WTC11 (cell line): ENCODE measurements at regions not wholly inside any gene's neighbourhood (a gene's known extent, or its start where the extent isn't known, plus 50 kb on each side); places are given as distances from the start of the nearest gene placed in this dataset.

Source experiments
- ATAC-seq: fragments of 200-7000 bp; cut with Tn5 transposase; 2 replicates; pipeline ENCODE4 v1.10.0; 2021; ENCODE audit warnings: mild to moderate bottlenecking, moderate library complexity
- CTCF ChIA-PET: fragments of 300-600 bp; sonication (Branson Sonifier 250); formaldehyde crosslinking; loops from one replicate; lab custom pipeline; 2021; ENCODE audit warnings: antibody characterized with exemption; lab: Charles Lee
- POLR2A ChIA-PET: fragments of 350-600 bp; sonication (Branson Sonifier 250); formaldehyde crosslinking; loops from one replicate; lab custom pipeline; 2021; ENCODE audit warnings: antibody characterized with exemption; lab: Charles Lee
- DNase-seq: peaks from one replicate; pipeline ENCODE4 v3.0.0; 2021; ENCODE audit warnings: low spot score
- H3K27ac Mint-ChIP-seq: 2 replicates; pipeline ENCODE4 v1.8.0; 2021; ENCODE audit warnings: mixed read lengths
- H3K27me3 Mint-ChIP-seq: 2 replicates; pipeline ENCODE4 v1.8.0; 2021; ENCODE audit warnings: low read depth, mild to moderate bottlenecking, moderate library complexity, mixed read lengths
- H3K36me3 Mint-ChIP-seq: 2 replicates; pipeline ENCODE4 v1.8.0; 2021; ENCODE audit warnings: mixed read lengths
- H3K4me1 Mint-ChIP-seq: 2 replicates; pipeline ENCODE4 v1.8.0; 2022; ENCODE audit warnings: mixed read lengths
- H3K4me3 Mint-ChIP-seq: 2 replicates; pipeline ENCODE4 v1.8.0; 2021; ENCODE audit warnings: mild to moderate bottlenecking, moderate library complexity, mixed read lengths
- H3K9me3 Mint-ChIP-seq: 2 replicates; pipeline ENCODE4 v1.8.0; 2021; ENCODE audit warnings: mixed read lengths
- CDX4 ChIP-seq: fragments of 250-450 bp; sonication (Bioruptor Pico); IDR thresholded peaks from 2 replicates; pipeline ENCODE4 v1.9.0; 2021; ENCODE audit warnings: moderate library complexity, mild to moderate bottlenecking, inconsistent platforms, borderline replicate concordance
- E2F5 ChIP-seq: sonication (generic); formaldehyde crosslinking; IDR thresholded peaks from 2 replicates; pipeline ENCODE4 v1.8.1; 2022; ENCODE audit warnings: mild to moderate bottlenecking, moderate library complexity, missing genetic modification reagents
- ERG ChIP-seq: fragments of 250-450 bp; sonication (Bioruptor Pico); IDR thresholded peaks from 2 replicates; pipeline ENCODE4 v1.8.0; 2021; ENCODE audit warnings: mild to moderate bottlenecking
- FOXP1 ChIP-seq: sonication (generic); formaldehyde crosslinking; IDR thresholded peaks from 2 replicates; pipeline ENCODE4 v1.8.0; 2022; ENCODE audit warnings: missing genetic modification reagents, mild to moderate bottlenecking, moderate library complexity, borderline replicate concordance
- FOXP4 ChIP-seq: sonication (generic); formaldehyde crosslinking; IDR thresholded peaks from 2 replicates; pipeline ENCODE4 v1.8.0; 2022; ENCODE audit warnings: mild to moderate bottlenecking, missing genetic modification reagents
- JAZF1 ChIP-seq: fragments of 250-450 bp; sonication (Bioruptor Pico); IDR thresholded peaks from 2 replicates; pipeline ENCODE4 v1.9.0; 2021; ENCODE audit warnings: moderate library complexity, mild to moderate bottlenecking, inconsistent platforms
- JUN ChIP-seq: sonication (generic); formaldehyde crosslinking; IDR thresholded peaks from 2 replicates; pipeline ENCODE4 v1.8.0; 2023; ENCODE audit warnings: mild to moderate bottlenecking, missing genetic modification reagents
- NFATC4 ChIP-seq: fragments of 250-450 bp; sonication (Bioruptor Pico); IDR thresholded peaks from 2 replicates; pipeline ENCODE4 v1.9.0; 2021; ENCODE audit warnings: mild to moderate bottlenecking
- NFE2L1 ChIP-seq: sonication (generic); formaldehyde crosslinking; IDR thresholded peaks from 2 replicates; pipeline ENCODE4 v1.8.1; 2023; ENCODE audit warnings: missing genetic modification reagents
- NR2C2 ChIP-seq: sonication (generic); formaldehyde crosslinking; IDR thresholded peaks from 2 replicates; pipeline ENCODE4 v1.8.0; 2022; ENCODE audit warnings: mild to moderate bottlenecking, missing genetic modification reagents
- OVOL2 ChIP-seq: fragments of 250-450 bp; sonication (Bioruptor Pico); IDR thresholded peaks from 2 replicates; pipeline ENCODE4 v1.9.0; 2021; ENCODE audit warnings: mild to moderate bottlenecking, borderline replicate concordance
- PRDM15 ChIP-seq: sonication (generic); formaldehyde crosslinking; IDR thresholded peaks from 2 replicates; pipeline ENCODE4 v1.8.0; 2022; ENCODE audit warnings: missing genetic modification reagents
- TEAD4 ChIP-seq: sonication (generic); formaldehyde crosslinking; IDR thresholded peaks from 2 replicates; pipeline ENCODE4 v1.8.0; 2022; ENCODE audit warnings: mild to moderate bottlenecking, missing genetic modification reagents
- TP53 ChIP-seq: sonication (generic); formaldehyde crosslinking; IDR thresholded peaks from 2 replicates; pipeline ENCODE4 v1.8.1; 2023; ENCODE audit warnings: mild to moderate bottlenecking, missing genetic modification reagents
- USF1 ChIP-seq: sonication (generic); formaldehyde crosslinking; IDR thresholded peaks from 2 replicates; pipeline ENCODE4 v1.8.0; 2022; ENCODE audit warnings: mild to moderate bottlenecking, missing genetic modification reagents
- ZBTB21 ChIP-seq: sonication (generic); formaldehyde crosslinking; IDR thresholded peaks from 2 replicates; pipeline ENCODE4 v1.8.1; 2023; ENCODE audit warnings: mild to moderate bottlenecking, missing genetic modification reagents, borderline replicate concordance
- ZNF281 ChIP-seq: sonication (generic); formaldehyde crosslinking; IDR thresholded peaks from 2 replicates; pipeline ENCODE4 v1.8.0; 2023; ENCODE audit warnings: mild to moderate bottlenecking, missing genetic modification reagents
- ZNF317 ChIP-seq: sonication (generic); formaldehyde crosslinking; IDR thresholded peaks from 2 replicates; pipeline ENCODE4 v1.8.1; 2023; ENCODE audit warnings: low read depth, mild to moderate bottlenecking, moderate library complexity, missing genetic modification reagents, borderline replicate concordance
- ZNF671 ChIP-seq: fragments of 250-450 bp; sonication (Bioruptor Pico); IDR thresholded peaks from 2 replicates; pipeline ENCODE4 v1.8.0; 2021; ENCODE audit warnings: mild to moderate bottlenecking

- Mint-ChIP-seq H3K27ac (no peak overlapping the region), H3K36me3 (peaks cover 31% of the 10 kb centered on the region), H3K4me1 (no peaks in the 10 kb centered on the region), H3K27me3 (no peaks in the 10 kb centered on the region; the same call in 1 of the 2 replicates), H3K4me3 (no peak overlapping the region), H3K9me3 (peaks cover 61% of the 10 kb centered on the region)
- ATAC-seq (no peak), DNase-seq (no peak)
- POLR2A ChIA-PET, result no interaction called here
- CTCF ChIA-PET, result no interaction called here
- TF ChIP-seq ERG (no peak), ZNF317 (CRISPR knock-in tag) (no peak), NFE2L1 (CRISPR knock-in tag) (no peak), TEAD4 (CRISPR knock-in tag) (no peak), TP53 (CRISPR knock-in tag) (no peak), ZBTB21 (CRISPR knock-in tag) (no peak), NFATC4 (CRISPR knock-in tag) (no peak), OVOL2 (CRISPR knock-in tag) (no peak), FOXP4 (CRISPR knock-in tag) (no peak), ZNF281 (CRISPR knock-in tag) (no peak), USF1 (CRISPR knock-in tag) (no peak), CDX4 (CRISPR knock-in tag) (no peak), FOXP1 (CRISPR knock-in tag) (no peak), PRDM15 (CRISPR knock-in tag) (no peak), JAZF1 (CRISPR knock-in tag) (no peak), E2F5 (CRISPR knock-in tag) (no peak), ZNF671 (CRISPR knock-in tag) (no peak), JUN (CRISPR knock-in tag) (no peak), NR2C2 (CRISPR knock-in tag) (no peak)
Measured at GRCh38 chr18:77872166-77872565, 622.5 kb downstream of the GALR1 start.
